Brain microvascular endothelial cell (primary cell): ENCODE measurements at regions not wholly inside any gene's neighbourhood (a gene's known extent, or its start where the extent isn't known, plus 50 kb on each side); places are given as distances from the start of the nearest gene placed in this dataset.

Experiments used
- DNase-seq: peaks from one replicate; pipeline ENCODE4 v3.0.0-alpha.2; 2020
- H3K27ac ChIP-seq: fragments of 250-450 bp; sonication (Bioruptor Pico); 2 replicates; pipeline ENCODE4 v1.5.1; 2020; ENCODE audit warnings: mild to moderate bottlenecking, moderate library complexity
- H3K27me3 ChIP-seq: fragments of 250-450 bp; sonication (Bioruptor Pico); replicated peaks from 2 replicates; pipeline ENCODE4 v1.5.1; 2020; ENCODE audit warnings: mild to moderate bottlenecking
- H3K36me3 ChIP-seq: fragments of 250-450 bp; sonication (Bioruptor Pico); replicated peaks from 2 replicates; pipeline ENCODE4 v1.5.1; 2020; ENCODE audit warnings: mild to moderate bottlenecking
- H3K4me3 ChIP-seq: 2 replicates; pipeline ENCODE4 v1.5.1; 2011; ENCODE audit warnings: low read depth, mild to moderate bottlenecking, control low read depth, low read length, moderate library complexity
- CTCF ChIP-seq: IDR thresholded peaks from 2 replicates; pipeline ENCODE4 v1.5.1; 2011; ENCODE audit warnings: low read depth, mild to moderate bottlenecking, moderate library complexity, low read length, control low read depth, inconsistent platforms; ENCODE audit errors: missing control alignments
- in situ Hi-C: cut with HindIII; loops from 2 replicates; pipeline ENCODE4 v1.10.0; 2017; ENCODE audit warnings: low sequenced_read_pairs, low pct_ligation_motif_present

GRCh38 chr11:71086687-71087258 lies 165.6 kb downstream of the SHANK2 start:
- Histone ChIP-seq H3K36me3 (no peaks in the 10 kb centered on the region), H3K4me3 (no peak overlapping the region), H3K27ac (no peak overlapping the region), H3K27me3 (no peaks in the 10 kb centered on the region)
- peak; percentile 6 for DNase-seq
- peak; percentile 60 for TF ChIP-seq CTCF
- in situ Hi-C loops, result no loop called here

- Histone ChIP-seq H3K4me3 (no peak overlapping the region), H3K27ac (no peak overlapping the region), H3K27me3 (no peaks in the 10 kb centered on the region), H3K36me3 (no peaks in the 10 kb centered on the region)
- in situ Hi-C loops, result no loop called here
- no peak for DNase-seq
- no peak for TF ChIP-seq CTCF
Observed at GRCh38 chr11:71084306-71085012, 167.9 kb downstream of the SHANK2 start.

- Histone ChIP-seq H3K27me3 (no peaks in the 10 kb centered on the region), H3K36me3 (no peaks in the 10 kb centered on the region), H3K27ac (no peak overlapping the region), H3K4me3 (no peak overlapping the region)
- no peak for TF ChIP-seq CTCF
- in situ Hi-C loops, result no loop called here
- DNase-seq, result no peak
Observed at GRCh38 chr11:71083105-71083504, 169.3 kb downstream of the SHANK2 start.

- Histone ChIP-seq H3K27me3 (no peaks in the 10 kb centered on the region), H3K27ac (no peak overlapping the region), H3K36me3 (no peaks in the 10 kb centered on the region), H3K4me3 (no peak overlapping the region)
- in situ Hi-C loops, result no loop called here
- DNase-seq, result no peak
- no peak for TF ChIP-seq CTCF
Observed at GRCh38 chr11:71082454-71082853, 169.9 kb downstream of the SHANK2 start.

- in situ Hi-C loops, result no loop called here
- no peak for DNase-seq
- TF ChIP-seq CTCF, result no peak
- Histone ChIP-seq H3K27me3 (no peaks in the 10 kb centered on the region), H3K36me3 (no peaks in the 10 kb centered on the region), H3K4me3 (no peak overlapping the region), H3K27ac (no peak overlapping the region)
Observed at GRCh38 chr11:71081704-71082230, 170.6 kb downstream of the SHANK2 start.
